VCaP (cell line): ENCODE measurements at regions not wholly inside any gene's neighbourhood (a gene's known extent, or its start where the extent isn't known, plus 50 kb on each side); places are given as distances from the start of the nearest gene placed in this dataset.

ENCODE experiments used
- H3K27ac ChIP-seq: fragments of 450-650 bp; 2 replicates; pipeline ENCODE4 v1.5.1; 2017
- CTCF ChIP-seq: fragments of 450-650 bp; conservative IDR thresholded peaks from 2 replicates; pipeline ENCODE4 v1.5.1; 2017; ENCODE audit warnings: mild to moderate bottlenecking, moderate library complexity

DNA sequence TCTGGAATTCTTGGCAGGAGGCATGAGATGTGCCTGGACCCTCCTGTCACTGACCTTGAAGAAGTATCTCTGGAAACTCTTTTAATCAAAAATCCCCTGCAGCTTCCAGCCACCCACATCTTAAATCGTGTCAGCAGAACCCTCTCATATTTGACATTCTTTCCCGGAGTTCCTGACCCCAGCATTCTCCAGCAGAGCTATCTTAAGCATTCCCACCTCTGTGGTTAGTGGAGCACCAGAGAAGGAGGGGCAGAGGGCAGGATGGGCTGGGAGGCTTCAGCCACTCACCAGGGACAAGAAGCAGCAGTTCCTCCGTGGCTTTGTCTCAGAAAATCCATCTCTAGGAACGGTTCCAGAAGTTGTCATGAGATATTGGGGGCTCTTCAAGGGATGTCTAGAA, 149.9 kb downstream of the RGS9 start:
- no peak for TF ChIP-seq CTCF
- H3K27ac ChIP-seq, result no peak overlapping the region

DNA sequence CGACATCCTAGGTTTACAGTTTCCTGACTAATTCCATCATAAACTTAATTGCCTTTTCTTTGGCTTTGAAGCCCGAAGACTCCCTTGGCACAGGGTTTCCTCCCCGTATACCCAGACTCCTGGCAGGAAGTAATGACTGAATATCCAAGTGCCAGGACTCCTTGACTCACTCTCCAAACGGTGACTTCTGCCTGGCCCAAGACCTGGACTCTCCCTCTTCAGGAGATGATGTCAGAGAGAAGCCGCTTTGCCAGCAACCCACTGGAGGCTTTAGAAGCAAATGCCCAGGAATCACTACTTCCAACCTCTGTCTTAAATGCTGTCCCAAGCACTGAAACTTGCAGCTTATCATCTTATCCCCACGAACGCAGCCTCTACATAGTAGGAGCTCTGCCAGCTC, 146.5 kb downstream of the RGS9 start:
- H3K27ac ChIP-seq, result no peak overlapping the region
- TF ChIP-seq CTCF, result no peak

DNA sequence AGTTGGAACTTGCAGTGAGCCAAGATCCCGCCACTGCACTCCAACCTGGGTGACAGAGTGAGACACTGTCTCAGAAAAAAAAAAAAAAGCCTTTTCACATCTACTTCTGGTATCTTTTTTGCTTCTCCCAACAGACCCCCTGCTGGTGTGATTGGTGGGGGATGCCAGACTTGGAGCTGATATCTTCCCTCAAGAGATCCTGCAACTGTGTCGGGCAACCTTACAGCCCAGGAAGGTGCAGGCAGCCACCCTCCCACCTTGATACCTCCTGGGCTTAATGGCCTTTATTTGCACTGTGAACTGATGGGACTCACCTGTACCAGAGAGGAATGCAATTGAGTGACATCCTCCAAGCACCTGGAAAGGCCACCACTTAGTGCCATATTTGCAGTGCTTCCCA, 142.3 kb downstream of the RGS9 start:
- no peak for TF ChIP-seq CTCF
- H3K27ac ChIP-seq, result no peak overlapping the region

DNA sequence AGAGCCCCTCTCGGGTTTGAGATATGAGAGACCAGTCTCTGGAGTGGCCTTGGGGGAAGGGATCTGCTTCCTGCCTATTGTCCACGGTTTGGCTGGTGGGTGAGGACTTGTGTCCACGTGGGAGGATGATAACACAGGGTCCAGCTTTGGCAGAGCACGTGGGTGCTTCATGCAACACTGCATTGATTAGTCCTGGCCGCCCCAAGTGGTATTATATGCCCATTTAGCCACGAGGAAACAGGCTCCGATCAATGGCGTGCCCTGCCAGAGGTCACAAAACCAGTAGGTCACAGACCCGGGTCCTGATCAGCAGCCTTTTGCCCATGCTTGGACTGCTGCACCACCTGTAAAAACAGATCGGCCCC, 141.6 kb downstream of the RGS9 start:
- no peak for TF ChIP-seq CTCF
- no peak overlapping the region for H3K27ac ChIP-seq

DNA sequence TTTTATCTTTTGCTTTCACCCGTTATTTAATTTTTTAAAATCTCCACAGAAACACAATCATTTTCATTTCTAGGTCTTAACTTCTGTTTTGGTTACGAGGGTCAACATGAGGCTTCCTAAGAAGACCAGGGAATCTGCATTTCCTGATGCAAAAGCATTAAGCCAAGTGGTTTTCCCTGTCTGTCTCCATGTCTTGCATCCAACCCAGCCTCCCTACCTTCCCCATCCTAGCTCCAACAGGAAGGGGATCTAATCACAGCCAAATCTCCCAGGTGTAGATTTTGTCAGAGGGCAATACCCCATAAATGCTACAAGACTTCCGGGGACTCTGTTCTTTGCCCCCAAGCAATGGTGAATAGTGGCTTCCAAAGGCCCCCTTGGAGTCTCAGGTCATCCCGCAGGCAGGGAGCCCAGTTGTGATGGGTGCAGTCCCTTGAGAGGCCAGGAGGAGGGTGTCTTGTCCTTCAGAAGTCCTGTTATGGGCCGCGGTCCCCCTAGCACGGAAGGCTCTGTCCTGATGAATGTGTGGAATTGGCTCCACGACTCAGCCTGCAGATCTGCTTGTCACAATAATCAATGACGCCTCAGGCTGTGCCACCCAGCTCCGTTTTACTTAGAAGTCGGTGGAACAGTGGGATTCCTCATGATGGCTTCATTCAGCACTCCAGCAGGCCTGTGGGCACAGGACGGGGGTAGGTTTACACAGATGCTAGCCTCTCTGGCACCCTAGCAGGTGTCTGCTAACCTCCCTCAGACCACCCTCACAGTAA, 141.1 kb downstream of the RGS9 start:
- H3K27ac ChIP-seq, result no peak overlapping the region
- peak; percentile 87 for TF ChIP-seq CTCF

- no peak overlapping the region for H3K27ac ChIP-seq
- TF ChIP-seq CTCF, result no peak
Measured at GRCh38 chr17:65277576-65277975, 140.4 kb downstream of the RGS9 start.
